Muscle layer of duodenum (tissue), 2 donors: ENCODE measurements at regions not wholly inside any gene's neighbourhood (a gene's known extent, or its start where the extent isn't known, plus 50 kb on each side); places are given as distances from the start of the nearest gene placed in this dataset.

Experiments used
- H3K27ac ChIP-seq: one replicate; pipeline ENCODE4 v1.7.0; 2013; ENCODE audit warnings: mild to moderate bottlenecking, low read length
- H3K27me3 ChIP-seq: one replicate; pipeline ENCODE4 v1.7.0; 2013; ENCODE audit warnings: low read depth, mild to moderate bottlenecking, control low read depth, low read length
- H3K36me3 ChIP-seq, 2 donors: one replicate each; pipeline ENCODE4 v1.7.0; 2013; ENCODE audit warnings: low read length in 2 of 2, control low read depth in 1 of 2, mild to moderate bottlenecking in 1 of 2; ENCODE audit not compliant: insufficient read depth in 2 of 2, control insufficient read depth in 1 of 2
- H3K4me1 ChIP-seq, 2 donors: one replicate each; pipeline ENCODE4 v1.7.0; 2013; ENCODE audit warnings: low read length in 2 of 2, mild to moderate bottlenecking in 2 of 2, control low read depth in 1 of 2, moderate library complexity in 1 of 2; ENCODE audit not compliant: insufficient read depth in 2 of 2, control insufficient read depth in 1 of 2
- H3K4me3 ChIP-seq, 2 donors: one replicate each; pipeline ENCODE4 v1.7.0; 2013; ENCODE audit warnings: low read length in 2 of 2, low read depth in 1 of 2, mild to moderate bottlenecking in 1 of 2
- H3K9me3 ChIP-seq, 2 donors: one replicate each; pipeline ENCODE4 v1.7.0; 2013; ENCODE audit warnings: low read length in 2 of 2, control low read depth in 1 of 2, mild to moderate bottlenecking in 1 of 2; ENCODE audit not compliant: control insufficient read depth in 1 of 2
- donor health status: healthy.

DNA sequence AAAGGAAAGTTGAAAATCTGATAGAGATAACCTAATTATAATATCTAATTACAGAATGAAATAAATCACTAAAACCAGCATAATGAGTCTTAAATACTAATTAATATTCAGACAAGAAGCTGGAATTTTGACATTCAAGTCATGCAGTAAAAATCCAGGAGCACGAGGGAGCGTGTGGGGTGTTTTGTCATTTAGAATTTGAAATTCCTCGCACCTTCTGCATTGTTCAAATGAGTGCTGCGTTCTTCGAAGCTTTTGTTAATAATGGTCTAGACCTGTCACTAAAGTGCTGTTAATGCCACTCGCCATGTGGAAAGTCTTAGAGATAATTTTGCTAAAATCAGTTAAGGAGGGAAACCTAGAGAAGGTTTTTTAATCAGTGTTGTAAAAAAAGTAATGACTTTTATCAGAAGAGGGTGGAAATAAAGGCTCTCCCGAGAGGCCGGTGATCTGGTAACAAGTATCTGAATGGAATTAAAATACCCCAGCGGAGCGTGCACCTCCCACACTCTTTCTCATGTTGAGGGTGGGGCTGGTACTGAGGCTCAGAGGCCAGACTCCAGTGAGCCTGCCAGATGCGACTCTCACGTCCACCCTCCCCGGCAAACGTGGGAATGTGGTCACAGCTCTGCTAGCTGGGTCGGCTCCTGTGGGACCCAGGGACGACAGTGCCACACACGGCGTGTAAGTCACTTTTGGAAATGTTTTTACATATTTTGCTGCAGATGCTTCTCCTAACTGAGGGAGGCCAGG, 69.4 kb upstream of the MYT1L start:
- H3K4me3 ChIP-seq, result no peak overlapping the region
- H3K36me3 ChIP-seq, result no peaks in the 10 kb centered on the region
- no peaks in the 10 kb centered on the region for H3K27me3 ChIP-seq
- peaks cover 3 to 7% of the 10 kb centered on the region in 2 donors for H3K9me3 ChIP-seq
- no peaks in the 10 kb centered on the region for H3K4me1 ChIP-seq
- H3K27ac ChIP-seq, result no peak overlapping the region

DNA sequence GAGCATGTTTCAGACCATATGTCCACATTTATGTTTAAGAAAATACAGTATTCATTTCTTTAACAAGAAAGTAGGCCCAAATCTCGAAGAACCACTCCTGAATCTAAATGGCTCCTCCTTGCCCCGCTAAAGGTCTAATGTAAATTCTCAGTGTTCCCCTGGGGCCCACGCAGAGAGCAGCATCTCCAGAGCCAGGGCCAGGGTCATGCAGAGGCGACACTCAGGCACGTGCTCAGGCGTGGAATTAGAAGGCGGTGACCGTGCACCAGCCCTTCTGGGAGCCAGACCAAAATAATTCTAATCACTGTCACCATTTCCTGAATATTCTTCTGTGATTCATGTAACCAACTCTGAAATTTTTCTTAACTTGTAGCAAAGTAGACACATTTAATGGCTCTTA, 68.3 kb upstream of the MYT1L start:
- Histone ChIP-seq H3K4me1 (no peaks in the 10 kb centered on the region), H3K36me3 (no peaks in the 10 kb centered on the region), H3K4me3 (no peak overlapping the region), H3K27ac (no peak overlapping the region), H3K9me3 (no peaks in the 10 kb centered on the region), H3K27me3 (no peaks in the 10 kb centered on the region)

DNA sequence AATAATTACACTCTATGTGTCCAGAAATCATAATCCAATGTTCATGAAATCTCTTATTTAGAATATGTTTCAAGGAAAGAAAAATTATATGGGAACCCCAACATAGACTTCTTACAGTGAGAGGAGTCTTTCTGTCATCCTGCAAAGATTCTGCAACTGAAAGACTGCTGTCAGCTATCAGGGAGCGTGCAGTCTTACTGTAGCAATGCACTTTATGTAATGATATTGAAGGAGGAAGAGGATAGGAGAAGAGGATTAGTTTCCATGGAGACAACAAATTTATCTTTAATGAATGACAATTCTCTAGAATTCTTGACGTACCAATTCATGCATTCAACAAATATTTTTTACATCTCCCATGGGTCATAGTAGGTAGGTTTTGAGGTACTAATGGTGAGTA, 61.3 kb upstream of the MYT1L start:
- H3K27me3 ChIP-seq, result no peaks in the 10 kb centered on the region
- no peak overlapping the region for H3K4me3 ChIP-seq
- no peaks in the 10 kb centered on the region for H3K4me1 ChIP-seq
- H3K9me3 ChIP-seq, result peaks cover 0 to 3% of the 10 kb centered on the region in 2 donors
- H3K36me3 ChIP-seq, result no peaks in the 10 kb centered on the region
- no peak overlapping the region for H3K27ac ChIP-seq

DNA sequence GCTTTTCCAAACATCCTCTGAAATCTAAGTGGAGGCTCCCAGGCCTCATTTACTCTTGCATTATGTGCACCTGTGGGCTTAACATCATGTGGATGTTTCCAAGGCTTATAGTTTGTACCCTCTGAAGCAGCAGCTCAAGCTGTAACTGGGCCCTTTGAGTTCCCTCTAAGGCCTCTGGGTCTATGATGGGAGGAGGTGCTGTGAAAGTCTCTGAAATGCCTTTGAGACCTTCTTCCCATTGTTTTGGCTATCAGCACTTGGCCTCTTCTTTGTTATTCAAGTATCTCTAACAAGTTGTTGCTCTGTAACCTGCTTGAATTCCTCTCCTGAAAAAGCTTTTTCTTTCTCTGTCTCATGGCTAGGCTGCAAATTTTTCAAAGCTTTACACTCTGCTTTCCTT, 58.1 kb upstream of the MYT1L start:
- Histone ChIP-seq H3K9me3 (peaks cover 0 to 3% of the 10 kb centered on the region in 2 donors), H3K27ac (no peak overlapping the region), H3K4me3 (no peak overlapping the region), H3K27me3 (no peaks in the 10 kb centered on the region), H3K36me3 (no peaks in the 10 kb centered on the region), H3K4me1 (no peaks in the 10 kb centered on the region)
